Nephron progenitor cell (in vitro differentiated cells): ENCODE measurements at regions not wholly inside any gene's neighbourhood (a gene's known extent, or its start where the extent isn't known, plus 50 kb on each side); places are given as distances from the start of the nearest gene placed in this dataset.
"Not testable (repeated sequence)": the region's sequence is repeated elsewhere in the genome, so short reads cannot be mapped to it uniquely, and the experiment has no call there.

ENCODE experiments used
- DNase-seq: peaks from one replicate; pipeline ENCODE4 v3.0.0; 2021
- H3K27ac Mint-ChIP-seq: 2 replicates; pipeline ENCODE4 v1.8.0; 2021; ENCODE audit warnings: mild to moderate bottlenecking, moderate library complexity, mixed read lengths
- H3K27me3 Mint-ChIP-seq: 2 replicates; pipeline ENCODE4 v1.8.0; 2021; ENCODE audit warnings: mild to moderate bottlenecking, low read depth, mixed read lengths; ENCODE audit not compliant: poor library complexity
- H3K36me3 Mint-ChIP-seq: 2 replicates; pipeline ENCODE4 v1.8.0; 2021; ENCODE audit warnings: low read depth, mixed read lengths
- H3K4me1 Mint-ChIP-seq: 2 replicates; pipeline ENCODE4 v1.8.0; 2021; ENCODE audit warnings: mixed read lengths
- H3K4me3 Mint-ChIP-seq: 2 replicates; pipeline ENCODE4 v1.8.0; 2021; ENCODE audit warnings: mild to moderate bottlenecking, moderate library complexity, mixed read lengths
- H3K9me3 Mint-ChIP-seq: 2 replicates; pipeline ENCODE4 v1.8.0; 2021; ENCODE audit warnings: mild to moderate bottlenecking, moderate library complexity, mixed read lengths
- CTCF ChIP-seq: fragments of 200-600 bp; sonication (generic); IDR thresholded peaks from 2 replicates; pipeline ENCODE4 v1.5.0; 2021; ENCODE audit warnings: antibody characterized with exemption

- H3K9me3 Mint-ChIP-seq: peaks cover 42% of the 10 kb centered on the region
- H3K4me3 Mint-ChIP-seq: no peak overlapping the region
- peaks cover 9% of the 10 kb centered on the region for H3K36me3 Mint-ChIP-seq
- H3K27me3 Mint-ChIP-seq: no peaks in the 10 kb centered on the region
- H3K27ac Mint-ChIP-seq: no peak overlapping the region
- peak; percentile 67 for DNase-seq
- peak; percentile 65 for TF ChIP-seq CTCF
- peaks cover 11% of the 10 kb centered on the region for H3K4me1 Mint-ChIP-seq
Observed at GRCh38 chr6:4210629-4211419, 75.4 kb upstream of the ECI2 start.

- peaks cover 11% of the 10 kb centered on the region for H3K4me1 Mint-ChIP-seq
- peaks cover 24% of the 10 kb centered on the region for H3K36me3 Mint-ChIP-seq
- H3K27ac Mint-ChIP-seq: no peak overlapping the region
- no peak overlapping the region for H3K4me3 Mint-ChIP-seq
- peaks cover 42% of the 10 kb centered on the region for H3K9me3 Mint-ChIP-seq
- H3K27me3 Mint-ChIP-seq: peaks cover 3% of the 10 kb centered on the region
- DNase-seq: no peak
- TF ChIP-seq CTCF: no peak
Observed at GRCh38 chr6:4209196-4209595, 73.8 kb upstream of the ECI2 start.

- no peak overlapping the region for H3K27ac Mint-ChIP-seq
Observed at GRCh38 chr6:4208158-4208557, 72.8 kb upstream of the ECI2 start.

GRCh38 chr6:4203642-4204417 is 68.5 kb upstream of the ECI2 start:
- H3K27me3 Mint-ChIP-seq, H3K4me1 Mint-ChIP-seq, DNase-seq, H3K27ac Mint-ChIP-seq, H3K4me3 Mint-ChIP-seq: not testable (repeated sequence)
- peaks cover 22% of the 10 kb centered on the region for H3K36me3 Mint-ChIP-seq
- peaks cover 49% of the 10 kb centered on the region for H3K9me3 Mint-ChIP-seq

More at GRCh38 chr6:4208158-4208557, 72.8 kb upstream of the ECI2 start:
- Mint-ChIP-seq H3K4me3 (no peak overlapping the region), H3K4me1 (peaks cover 11% of the 10 kb centered on the region), H3K36me3 (peaks cover 24% of the 10 kb centered on the region), H3K9me3 (peaks cover 41% of the 10 kb centered on the region), H3K27me3 (peaks cover 8% of the 10 kb centered on the region)
- DNase-seq: no peak
- no peak for TF ChIP-seq CTCF

- Mint-ChIP-seq H3K4me3 (no peak overlapping the region), H3K9me3 (peaks cover 24% of the 10 kb centered on the region), H3K27me3 (peaks cover 2% of the 10 kb centered on the region), H3K4me1 (peaks cover 9% of the 10 kb centered on the region), H3K27ac (no peak overlapping the region), H3K36me3 (no peaks in the 10 kb centered on the region)
- DNase-seq: no peak
- TF ChIP-seq CTCF: no peak
Observed at GRCh38 chr6:4192627-4193026, 57.3 kb upstream of the ECI2 start.

- Mint-ChIP-seq H3K9me3 (peaks cover 24% of the 10 kb centered on the region), H3K27me3 (peaks cover 2% of the 10 kb centered on the region), H3K27ac (no peak overlapping the region), H3K36me3 (no peaks in the 10 kb centered on the region), H3K4me1 (peaks cover 9% of the 10 kb centered on the region), H3K4me3 (no peak overlapping the region)
- DNase-seq: no peak
- no peak for TF ChIP-seq CTCF
Observed at GRCh38 chr6:4192173-4192572, 56.8 kb upstream of the ECI2 start.
